Left renal pelvis (tissue), 4 donors: ENCODE measurements at regions not wholly inside any gene's neighbourhood (a gene's known extent, or its start where the extent isn't known, plus 50 kb on each side); places are given as distances from the start of the nearest gene placed in this dataset.

ENCODE experiments used
- DNase-seq, 4 donors: peaks; one replicate each; pipeline ENCODE4 v3.0.0-alpha.2; 2013; ENCODE audit warnings: low read depth in 4 of 4, low spot score in 3 of 4

DNA sequence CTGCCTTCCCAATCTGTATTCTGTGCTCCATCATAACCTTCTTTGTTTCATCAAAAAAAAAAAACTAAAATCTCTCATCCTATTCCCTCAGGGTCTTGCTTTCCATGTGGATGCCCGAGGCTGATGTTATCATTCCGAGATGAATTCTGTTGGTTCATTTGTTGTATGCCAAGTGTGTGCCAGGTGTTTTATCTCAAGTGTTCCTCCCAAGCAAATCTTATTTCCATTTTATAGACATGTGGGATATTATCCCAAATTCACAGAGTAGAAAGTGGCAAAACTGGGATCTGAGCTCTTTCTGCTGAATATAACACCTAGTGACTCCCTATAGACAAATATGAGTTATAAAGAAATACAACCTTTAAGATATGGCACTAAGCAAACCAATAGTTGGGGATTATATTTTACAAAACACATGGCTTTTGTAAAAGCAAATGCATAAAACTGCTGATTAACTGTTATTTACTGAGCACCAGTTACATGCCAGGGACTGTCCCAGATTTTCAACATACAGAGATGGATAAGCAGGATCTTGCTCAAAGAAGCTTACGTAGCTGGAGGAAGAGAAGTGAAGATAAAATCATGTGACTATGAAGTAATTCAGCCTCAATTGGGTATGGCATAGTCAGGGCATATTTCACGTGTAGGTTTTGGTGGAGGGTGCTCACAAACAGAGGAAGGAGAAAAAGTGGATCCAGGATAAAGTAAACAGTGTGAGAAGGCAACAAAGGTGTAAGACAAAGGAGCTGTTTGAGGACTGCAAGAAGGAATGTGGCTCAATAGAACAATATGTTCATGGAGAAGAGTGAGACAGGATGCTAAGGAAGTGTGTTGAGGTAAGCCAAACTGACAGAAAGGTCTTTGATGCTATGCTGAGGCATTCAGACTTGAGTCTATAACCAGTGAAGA lies 143.3 kb upstream of the ADAMTSL1 start:
- DNase-seq: no peak

DNA sequence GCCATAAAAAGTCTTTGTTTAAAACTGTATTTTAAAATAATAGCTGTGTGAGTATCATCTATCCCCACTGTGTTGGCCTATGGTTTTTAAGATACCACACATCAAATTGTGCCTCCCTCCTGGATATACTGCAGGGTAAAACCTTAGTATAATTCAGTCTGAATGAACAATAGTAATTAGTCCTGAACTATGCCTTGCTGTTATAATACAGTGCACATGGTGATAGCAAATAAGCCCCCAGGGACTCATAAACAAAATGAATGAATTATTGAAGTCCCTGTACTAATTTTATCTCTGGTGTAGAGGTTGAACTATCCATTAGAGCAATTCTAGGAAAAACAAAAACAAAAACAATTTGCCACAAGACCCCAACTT lies 142.7 kb upstream of the ADAMTSL1 start:
- no peak for DNase-seq

DNA sequence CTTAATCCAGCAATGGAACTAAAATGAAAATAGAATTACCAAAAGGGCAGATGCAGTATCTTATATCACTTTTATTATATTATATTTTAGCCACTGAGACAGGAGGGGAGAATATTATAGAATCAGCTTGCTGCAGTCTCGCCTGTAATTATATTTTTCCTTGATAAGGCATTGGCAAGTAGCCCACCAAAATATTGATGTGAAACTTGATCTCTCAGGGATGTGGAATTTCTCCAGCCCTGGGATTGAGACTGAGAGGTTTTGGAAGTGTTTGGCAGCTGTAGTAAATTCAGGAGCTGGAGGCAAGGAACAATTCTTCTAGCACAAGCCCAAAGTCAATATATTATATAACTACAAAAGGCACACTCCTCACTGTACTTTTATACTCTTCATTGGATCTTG lies 142.1 kb upstream of the ADAMTSL1 start:
- peak; percentile 45 to 77 (median 62) for DNase-seq

DNA sequence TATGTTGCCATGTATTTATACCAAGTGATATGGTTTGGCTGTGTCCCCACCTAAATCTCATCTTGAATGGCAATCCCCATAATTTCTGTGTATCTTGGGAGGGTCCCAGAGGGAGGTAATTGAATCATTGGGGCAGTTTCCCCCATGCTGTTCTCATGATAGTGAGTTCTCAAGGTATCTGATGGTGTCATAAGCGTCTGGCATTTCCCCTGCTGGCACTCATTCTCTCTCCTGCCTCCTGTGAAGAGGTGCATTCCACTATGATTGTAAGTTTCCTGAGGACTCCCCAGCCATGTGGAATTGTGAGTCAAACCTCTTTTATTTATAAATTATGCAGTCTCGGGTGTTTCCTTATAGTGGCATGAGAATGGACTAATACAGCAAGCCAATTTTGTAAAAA lies 140.8 kb upstream of the ADAMTSL1 start:
- DNase-seq: no peak

DNA sequence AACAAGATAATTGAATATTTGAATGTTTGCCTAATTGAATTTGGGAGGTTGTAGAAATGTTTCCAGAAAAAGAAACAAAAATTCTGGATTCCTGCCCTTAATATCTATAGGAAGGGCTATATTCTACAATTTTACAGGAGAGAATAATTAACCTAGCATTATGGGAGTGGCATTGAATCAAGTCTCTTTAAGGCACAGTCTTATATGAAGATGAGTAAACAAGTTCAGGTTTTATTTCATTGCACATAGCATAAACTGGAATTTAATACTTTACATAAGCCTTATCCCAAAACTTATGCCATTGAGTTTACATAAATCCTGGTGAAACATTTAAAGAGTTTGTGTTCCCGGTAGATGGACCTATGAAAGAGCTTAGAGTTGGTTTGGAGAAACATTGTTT lies 138.1 kb upstream of the ADAMTSL1 start:
- no peak for DNase-seq

DNA sequence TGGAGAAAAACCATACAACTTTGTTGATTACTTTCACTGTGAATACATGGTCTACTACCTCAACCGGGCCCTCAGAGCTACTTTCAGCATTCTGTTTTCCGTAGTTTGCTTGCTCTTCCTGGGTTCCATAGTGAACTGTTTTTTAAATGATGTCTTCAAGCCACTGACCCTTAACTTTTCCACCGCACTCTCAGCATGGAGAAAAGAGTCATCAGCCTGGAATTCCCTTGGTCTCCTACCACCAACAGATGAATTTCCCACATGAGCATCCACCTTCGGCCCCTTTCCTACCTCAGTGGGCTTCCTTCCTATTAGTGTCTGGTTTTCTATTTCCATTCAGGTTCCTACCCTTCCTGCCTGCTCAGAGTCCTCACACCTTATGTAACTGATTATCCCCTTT lies 135.9 kb upstream of the ADAMTSL1 start:
- DNase-seq: no peak

DNA sequence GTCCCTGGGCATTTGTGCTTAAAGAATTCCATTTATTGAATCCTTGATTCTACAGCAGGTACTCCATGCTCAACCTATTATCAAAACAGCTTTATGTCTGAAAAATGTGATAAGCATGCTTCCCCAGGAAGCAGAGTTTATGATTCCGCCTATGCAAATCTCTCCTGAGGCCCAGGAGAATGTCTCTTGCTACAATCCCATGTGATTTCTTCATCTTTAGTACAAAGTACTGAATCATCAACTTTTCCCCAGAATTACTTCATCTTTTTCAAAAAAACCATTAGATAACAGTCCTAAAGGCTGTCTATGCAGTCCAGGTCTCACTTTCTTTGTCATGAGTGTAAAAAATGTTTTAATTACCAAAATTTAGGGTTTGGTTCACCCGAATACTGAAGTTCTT lies 130.2 kb upstream of the ADAMTSL1 start:
- no peak for DNase-seq

DNA sequence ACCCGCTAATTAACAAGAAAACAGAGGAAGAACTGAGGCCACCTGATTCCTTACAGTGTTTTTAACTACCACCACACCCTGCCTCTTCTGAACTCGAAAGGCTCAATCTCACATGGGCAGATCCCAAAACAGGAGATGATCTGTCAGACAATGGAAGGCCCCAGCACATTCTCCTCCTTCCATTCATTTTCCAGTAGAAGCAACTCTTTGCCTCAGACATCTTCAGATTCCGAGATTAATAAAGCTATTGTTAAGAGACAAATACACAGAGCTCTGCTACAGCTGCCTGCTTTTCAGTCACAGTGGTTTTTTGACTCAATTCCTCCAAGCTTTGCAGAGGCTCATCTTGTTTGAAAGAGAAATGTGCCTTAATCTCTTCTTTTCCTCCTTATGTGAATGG lies 127.2 kb upstream of the ADAMTSL1 start:
- DNase-seq: no peak

DNA sequence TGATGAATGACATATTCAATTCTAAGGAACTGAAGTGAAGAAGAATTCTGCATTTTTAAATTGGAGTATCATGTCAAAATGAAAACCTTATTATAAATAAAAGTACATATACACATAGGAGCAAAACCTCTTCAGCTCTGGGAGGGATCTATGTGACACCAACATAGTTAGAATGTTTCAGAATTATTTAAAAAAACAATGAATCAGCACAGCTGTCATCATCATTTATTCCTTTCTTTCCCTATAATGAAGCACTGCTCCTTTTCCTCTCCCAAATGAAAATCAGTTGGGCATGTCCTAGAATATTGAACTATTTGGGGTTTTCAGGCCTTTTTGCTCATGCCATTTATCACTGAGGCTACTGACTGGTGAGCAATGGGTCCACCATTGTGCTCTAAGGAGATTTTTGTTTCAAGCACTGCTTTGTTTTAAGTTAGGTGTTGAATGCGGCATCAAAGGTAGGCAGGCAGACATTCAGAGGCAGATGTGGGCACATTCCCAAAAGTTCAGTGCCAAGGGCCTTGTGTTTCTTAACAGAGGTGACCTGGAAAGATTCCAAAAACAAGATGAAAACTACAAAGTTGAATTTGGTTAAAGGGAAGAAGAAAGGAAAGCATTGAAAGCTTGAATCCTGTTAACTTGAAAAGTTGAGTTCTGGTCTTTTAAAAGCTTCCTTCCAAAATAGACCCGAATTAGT lies 126.4 kb upstream of the ADAMTSL1 start:
- no peak for DNase-seq

DNA sequence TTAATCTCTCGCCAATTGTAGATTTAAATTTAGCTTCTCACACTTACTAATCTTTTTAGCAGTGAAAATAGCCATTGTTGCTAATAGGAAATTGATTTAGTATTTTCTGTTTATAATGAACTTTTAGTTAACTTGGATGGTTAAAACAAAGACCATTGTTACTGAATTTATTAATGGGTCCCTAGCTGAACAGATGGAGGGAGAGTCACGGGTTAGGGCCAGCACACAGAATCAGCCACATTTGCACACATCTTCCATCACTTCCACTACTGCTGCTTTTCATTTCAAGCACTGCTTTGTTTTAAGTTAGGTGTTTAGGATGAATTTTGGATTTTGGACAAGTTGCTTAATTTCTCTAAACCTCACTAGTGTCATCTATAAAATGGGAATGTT lies 125.9 kb upstream of the ADAMTSL1 start:
- DNase-seq: no peak

DNA sequence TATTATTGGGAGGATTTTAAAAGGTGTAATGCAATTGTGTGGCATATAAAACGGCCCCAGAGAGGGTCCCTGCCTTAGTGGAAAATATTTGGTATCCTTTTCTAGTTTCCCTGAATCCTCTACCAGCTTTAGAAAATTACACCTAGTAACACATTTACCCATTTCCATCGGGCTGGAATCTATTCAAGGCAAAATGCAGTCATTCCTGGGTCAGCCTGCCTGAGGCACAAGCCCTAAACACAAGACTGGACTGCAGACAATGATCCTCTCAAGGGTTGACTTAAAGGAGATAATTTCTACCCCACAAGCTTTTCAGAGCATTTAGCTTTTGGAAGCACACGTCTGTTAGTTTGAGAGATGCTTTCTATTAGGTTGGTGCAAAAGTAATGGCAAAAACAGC lies 124.4 kb upstream of the ADAMTSL1 start:
- DNase-seq: no peak

DNA sequence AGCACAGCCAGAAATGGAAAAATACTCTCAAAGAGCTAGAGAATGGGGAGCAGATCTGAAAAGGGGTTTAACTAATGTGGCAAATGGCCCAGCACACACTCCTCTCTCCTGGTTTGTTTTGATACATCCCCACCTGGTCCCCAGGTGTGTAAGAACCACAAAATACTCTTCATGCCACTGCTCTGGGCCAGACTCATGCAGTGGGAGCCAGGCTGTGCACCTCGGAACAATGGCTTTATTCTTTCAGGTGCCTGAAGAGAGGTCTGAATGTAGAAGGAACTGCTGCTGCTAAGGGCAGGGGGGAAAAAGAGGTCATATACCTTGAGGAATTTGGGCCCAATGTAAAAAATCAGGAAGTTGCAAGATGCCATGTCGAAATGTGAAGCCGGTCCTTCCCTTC lies 123.9 kb upstream of the ADAMTSL1 start:
- no peak for DNase-seq

DNA sequence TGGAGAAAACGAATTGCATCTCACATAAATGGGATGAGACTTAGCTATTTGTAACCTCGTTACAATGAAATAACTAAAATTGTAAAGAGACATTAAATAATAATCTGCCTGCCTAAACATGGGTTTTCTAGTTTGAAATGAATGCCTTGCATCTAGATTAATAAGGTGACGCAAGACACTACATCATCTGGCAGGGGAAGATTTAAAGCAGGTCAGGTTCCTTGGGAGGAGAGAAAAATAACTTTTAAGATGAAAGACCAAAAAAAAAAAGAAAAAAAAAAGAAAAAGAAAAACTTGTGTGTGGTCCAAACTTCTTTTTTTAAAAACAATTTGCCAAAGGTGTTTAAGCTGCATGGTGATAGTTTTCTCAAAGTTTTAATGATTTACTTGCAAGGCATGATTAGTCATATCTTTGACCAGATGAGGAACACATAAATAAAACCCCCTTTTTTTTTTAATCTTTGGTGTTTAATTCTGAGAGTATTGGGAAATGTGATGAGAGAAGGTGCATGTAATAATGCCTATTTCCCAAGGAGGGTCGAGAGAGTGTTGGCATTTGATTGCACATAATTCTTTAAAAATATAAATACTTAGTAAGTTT lies 122.9 kb upstream of the ADAMTSL1 start:
- no peak for DNase-seq

DNA sequence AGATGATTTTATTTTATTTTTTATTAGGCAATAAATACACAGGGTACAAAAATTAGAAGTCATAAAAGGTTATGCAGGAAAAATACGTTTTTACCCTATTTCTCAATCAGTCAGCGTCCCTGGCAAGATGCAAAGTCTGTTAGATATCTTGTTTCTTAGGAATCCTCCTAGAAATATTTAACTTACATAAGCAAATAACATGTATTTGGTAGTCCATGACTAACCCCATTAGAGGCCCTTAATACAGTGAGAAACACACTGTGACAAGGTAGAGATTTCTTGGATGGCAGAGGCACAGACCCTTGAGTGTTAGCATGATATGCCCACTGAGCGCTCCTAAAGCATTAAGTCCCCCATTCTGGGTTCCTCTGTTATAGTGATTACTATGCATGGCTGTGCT lies 121.2 kb upstream of the ADAMTSL1 start:
- DNase-seq: no peak

DNA sequence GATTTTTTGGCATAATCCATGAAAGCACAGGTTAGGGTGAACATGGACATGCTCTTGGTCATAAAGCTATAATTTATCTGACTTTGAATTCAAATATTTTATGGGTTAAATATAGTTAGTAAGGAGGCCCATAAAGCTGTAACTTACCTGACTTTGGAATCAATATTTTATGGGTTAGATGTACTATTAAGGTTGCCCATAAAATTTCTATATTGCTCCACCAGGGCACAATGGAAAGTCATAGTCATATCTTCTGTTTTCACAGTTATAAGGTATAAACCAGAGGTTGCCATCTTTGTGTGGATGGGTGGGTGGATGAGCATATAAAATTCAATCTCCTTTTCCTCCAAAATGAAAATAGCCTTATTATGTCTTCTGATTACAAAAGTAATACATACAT lies 120.5 kb upstream of the ADAMTSL1 start:
- DNase-seq: no peak

DNA sequence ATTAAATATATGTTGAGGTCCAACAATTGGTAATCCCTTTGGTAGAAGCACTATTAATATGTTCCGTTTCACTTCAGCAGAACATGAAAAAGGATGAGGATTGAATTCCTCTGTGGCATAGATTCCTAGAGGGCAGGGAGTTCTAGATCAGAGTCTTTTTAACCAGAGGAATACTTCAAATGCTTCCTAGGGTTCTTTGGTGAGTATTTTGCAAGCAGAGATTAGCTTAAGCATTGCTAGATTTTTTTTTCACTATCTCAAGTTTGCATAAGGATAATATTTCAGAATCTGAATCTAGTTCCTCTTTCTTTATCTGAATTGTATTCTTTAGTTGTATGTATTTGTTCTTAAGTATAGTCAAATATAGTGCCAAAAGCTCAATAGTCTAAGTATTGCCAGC lies 116.6 kb upstream of the ADAMTSL1 start:
- DNase-seq: no peak

DNA sequence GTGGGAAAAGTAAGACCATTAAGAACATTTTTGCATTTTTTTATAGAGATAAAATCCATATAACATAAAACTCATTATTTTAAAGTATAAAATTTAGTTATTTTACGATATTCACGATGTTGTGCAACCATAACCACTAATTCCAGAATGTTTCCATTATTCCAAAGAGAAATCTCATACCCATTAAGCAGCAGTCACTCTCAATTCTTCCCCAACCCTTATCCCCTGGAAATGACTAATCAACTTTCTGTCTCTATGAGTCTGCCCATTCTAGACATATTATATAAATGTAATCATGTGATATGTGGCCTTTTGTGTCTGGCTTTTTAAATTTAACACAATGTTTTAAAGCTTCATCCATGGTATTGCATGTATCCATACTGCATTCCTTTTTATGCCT lies 115.6 kb upstream of the ADAMTSL1 start:
- DNase-seq: no peak

DNA sequence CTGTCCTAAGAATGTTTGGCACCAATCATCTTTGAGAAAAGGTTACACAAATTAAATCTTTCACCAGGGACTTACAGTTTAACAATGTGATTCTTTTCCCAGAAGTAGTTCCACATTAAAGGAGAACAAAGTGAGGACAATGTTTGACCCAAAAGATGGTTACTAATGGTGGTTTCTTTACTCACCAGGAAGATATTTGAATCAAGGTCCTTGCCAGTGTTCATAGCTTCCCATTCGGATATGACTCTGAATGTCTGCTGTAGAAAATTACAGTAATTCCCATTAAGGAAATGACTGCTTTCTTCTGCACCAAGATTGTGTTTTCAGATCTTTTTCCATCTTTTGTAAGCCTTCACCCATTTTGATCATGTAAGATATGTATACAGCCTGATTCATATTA lies 114.6 kb upstream of the ADAMTSL1 start:
- no peak for DNase-seq

DNA sequence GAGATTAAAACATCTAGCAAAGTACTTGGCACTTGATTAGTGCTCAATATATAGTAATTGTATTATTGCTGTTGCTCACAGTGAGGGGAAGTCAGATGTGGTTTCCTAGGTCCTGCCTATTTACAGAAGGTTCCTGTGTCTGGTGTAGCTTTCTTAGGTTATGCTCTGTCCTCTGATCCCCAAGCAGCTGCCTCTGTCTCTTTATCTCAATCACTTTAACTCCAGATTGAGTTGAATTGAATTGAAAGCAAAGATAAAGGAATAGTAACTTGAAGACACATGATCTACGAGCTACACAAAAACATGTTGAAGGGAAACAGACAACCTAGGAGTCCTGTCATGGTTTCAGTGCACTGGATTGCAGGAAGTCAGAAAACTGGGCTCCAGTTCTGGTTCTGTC lies 113.9 kb upstream of the ADAMTSL1 start:
- DNase-seq: no peak

DNA sequence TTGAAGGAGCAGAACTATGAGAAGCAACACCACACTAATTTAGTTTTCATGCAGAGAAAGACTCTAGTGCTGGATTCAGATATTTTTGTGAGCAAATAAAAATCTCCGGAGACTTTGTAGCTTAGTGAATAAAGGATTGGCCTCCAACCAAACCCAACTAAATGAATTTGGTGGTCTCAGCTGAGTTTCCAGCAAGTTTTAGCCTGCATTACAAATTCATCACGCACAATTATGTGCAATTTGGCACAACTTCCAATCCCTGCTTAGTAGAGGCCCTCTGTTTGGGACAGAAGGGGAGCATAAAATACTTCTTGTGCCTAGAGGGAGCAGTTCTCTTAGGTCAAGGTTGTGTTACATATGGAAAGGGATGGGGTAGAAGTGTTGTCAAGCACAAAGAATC lies 112.3 kb upstream of the ADAMTSL1 start:
- no peak for DNase-seq

DNA sequence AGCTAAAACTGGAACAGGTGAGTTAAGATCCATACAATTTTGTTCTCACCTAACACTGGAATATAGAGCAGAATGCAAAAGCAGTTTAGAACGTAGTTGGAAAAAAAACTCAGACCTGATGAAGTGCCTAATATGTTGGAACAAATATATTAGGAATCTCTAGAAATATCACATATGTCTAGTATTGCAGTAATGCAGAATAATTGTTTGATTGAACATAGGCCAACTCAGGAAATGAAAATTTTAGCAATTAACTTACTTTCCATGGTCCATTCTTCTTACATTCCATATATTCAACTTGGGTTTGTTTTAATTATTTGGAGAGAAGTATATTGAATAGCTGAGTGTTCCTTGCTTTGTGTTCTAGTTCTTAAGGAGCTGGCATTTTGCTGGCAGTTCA lies 111.8 kb upstream of the ADAMTSL1 start:
- DNase-seq: no peak
